Kasumi-1 (cell line): ENCODE measurements at regions not wholly inside any gene's neighbourhood (a gene's known extent, or its start where the extent isn't known, plus 50 kb on each side); places are given as distances from the start of the nearest gene placed in this dataset.

Source experiments
- DNase-seq, 2 experiments: peaks; one replicate each; lab custom pipeline; 2025; lab: John Stamatoyannopoulos, UW

DNA sequence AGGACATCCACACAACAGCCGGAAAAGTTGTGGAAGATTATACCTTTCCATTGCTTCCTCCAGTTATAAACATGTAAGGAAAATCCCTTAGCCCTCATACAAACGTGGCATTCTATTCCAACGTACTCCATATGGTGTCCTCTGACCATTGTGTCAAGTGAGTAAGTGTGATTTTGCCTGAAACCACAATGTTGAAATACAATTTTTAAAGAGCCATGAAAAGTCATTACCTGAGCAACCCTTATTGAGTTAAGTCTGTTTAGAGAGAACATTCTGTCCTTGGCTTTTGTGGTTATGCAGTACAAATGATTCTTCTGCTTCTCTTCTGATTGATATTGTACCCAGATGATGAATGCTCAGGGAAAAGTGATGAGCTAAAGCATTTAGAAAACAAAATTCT, 530.1 kb downstream of the HAO1 start:
- DNase-seq = no peak

DNA sequence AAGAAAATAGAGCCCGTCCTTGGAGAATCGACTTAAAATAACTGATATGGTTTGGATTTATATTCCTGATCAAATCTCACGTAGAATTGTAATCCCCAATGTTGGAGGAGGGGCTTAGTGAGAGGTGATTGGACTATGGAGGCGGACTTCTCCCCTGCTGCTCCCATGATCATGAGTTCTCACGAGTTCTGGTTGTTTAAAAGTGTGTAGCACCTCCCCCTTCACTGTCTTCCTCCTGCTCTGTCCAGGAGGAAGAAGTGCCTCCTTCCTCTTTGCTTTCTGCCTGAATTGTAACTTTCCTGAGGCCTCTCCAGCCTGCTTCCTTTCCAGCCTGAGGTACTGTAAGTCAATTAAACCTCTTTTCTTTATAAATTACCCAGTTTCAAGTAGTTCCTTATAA, 529.2 kb downstream of the HAO1 start:
- DNase-seq = no peak

DNA sequence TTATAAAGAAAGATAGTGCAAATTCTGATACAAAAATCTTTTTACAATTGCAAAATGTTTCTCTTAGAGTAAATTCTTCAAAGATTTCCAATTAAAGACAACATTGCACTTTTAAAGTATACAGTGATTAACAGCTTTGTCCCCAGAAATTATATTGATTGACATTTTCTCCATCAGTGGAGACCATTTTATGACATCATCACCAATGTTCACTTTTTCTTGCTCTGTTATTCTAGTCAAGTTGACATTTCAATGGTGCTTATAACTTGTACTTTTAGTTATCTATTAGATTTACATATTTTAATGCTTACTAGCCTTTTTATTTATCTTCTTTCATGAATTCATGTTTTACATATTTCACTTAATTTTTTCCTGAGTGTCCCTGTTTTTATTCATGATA, 524.8 kb downstream of the HAO1 start:
- DNase-seq = no peak

DNA sequence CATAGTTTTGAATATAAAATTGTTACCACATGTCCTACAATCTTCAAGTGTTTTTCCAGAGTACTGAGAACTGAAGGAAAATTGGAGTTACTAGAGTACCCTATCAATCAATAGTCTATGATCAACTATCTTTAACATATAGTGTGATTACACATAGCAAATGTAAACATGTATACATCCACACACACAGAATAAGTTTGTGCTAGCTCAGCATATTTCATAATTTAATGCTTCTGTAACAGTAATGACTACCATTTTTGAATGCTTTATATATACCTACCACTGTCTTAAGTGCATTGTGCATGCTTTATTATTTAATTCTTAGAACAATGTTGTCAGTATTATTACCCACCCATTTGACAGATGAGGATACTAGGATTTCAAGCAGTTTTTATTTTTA, 523.9 kb downstream of the HAO1 start:
- no peak for DNase-seq

DNA sequence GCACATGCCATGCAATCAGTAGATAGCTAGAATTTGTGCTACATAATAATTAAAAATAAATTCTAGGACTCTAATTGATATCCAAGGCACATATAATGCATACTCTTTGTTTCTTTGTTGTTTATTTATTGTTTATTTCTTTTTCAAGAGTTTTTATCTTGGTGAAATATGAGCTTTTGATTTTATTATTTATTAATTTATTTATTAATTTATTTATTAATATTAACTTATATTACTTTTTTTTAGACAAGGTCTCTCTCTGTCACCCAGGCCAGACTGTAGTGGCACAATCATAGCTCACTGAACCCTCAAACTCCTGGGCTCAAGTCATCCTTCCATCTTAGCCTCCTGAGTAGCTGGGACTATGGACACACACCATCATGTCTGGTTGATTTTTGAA, 519.9 kb downstream of the HAO1 start:
- DNase-seq = no peak

DNA sequence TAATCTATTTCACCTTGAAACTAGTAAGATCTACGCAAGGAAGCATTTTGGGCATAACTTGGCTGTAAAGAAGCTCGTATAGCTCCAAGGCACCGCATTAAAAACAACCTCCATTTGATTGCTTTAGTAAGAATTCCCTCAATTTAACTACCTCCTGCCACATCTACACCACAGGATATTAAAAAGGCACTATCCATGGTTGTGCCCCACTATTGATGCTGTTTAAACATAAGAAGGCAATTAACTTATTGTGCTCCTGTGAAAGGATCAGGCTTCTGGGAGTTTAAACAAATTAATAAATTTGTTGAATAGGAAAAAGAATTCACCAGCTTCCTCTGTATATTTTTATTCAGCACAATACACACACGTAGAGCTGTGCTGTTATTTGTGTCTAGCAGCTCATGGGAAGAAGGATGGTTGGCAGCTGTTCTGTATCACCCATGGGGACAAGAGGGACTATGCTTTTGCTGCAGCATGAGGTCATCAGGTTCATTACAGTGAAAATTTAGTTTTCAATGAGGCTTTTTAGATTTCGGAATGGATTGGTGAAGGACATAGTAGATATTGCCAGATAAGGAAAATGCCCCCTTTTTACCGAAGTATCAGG, 513.3 kb downstream of the HAO1 start:
- DNase-seq = no peak

DNA sequence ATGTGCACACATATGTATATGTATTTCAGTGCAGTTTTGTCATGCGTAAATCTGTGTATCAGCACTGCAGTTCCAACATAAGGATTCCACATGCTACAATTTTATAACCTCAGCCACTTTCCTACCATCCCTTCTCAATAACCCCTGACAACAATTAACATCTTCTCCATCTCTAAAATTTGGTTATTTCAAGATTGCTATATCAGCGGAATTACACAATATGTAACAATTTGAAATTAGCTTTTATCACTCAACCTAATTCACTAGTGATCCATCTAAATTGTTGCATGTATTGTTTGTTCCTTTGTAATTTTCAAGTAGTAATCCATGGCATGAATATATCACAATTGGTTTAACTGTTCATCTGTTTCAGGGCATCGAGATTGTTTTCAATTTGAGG, 511.3 kb downstream of the HAO1 start:
- no peak for DNase-seq

DNA sequence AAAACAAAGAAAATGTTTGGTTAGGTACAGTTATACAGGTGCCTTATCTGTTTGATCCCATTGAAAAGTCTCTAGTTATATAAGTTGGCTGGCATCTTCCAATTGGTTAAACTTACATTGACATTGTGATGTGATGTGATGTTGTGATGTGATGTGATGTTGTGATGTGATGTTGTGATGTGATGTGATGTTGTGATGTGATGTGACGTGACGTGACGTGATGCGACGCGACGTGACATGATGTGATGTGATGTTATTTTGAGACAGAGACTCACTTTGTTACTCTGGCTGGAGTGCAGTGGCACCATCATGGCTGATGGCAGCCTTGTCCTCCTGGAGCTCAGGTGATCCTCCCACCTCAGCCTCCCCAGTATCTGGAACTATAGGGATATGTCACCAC, 507.6 kb downstream of the HAO1 start:
- no peak for DNase-seq

DNA sequence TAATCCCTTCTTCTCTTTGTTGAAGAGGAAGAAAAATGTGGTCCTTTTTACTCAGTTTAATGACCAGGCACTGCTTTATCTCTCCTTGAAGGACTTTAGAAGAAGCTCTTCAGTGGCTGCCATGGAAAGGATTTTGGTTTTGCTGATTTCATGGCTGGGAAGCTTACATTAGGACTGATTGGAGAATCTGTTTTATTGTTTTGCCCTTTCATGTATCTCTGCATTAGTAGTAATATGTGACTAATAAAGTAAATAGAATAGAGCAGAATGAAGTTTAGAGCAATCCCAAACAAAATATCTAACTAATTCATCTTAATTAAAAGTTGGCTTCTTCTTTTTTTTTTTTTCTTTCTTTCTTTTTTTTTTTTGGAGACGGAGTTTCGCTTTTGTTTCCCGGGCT, 502.9 kb downstream of the HAO1 start:
- no peak for DNase-seq

DNA sequence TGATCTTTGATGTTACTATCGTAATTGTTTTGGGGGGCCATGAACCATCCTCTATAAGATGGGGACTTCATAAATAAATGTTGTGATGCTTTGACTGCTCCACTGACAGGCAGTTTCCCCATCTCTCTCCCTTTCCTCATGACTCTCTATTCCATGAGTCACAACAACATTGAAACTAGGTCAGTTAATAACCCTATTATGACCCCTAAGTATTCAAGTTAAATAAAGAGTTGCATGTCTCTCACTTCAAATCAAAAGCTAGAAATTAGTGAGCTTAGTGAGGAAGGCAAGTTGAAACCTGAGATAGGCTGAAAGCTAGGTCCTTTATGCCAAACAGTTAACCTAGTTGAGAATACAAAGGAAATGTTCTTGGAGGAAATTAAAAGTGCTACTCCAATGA, 491.0 kb downstream of the HAO1 start:
- DNase-seq = no peak

DNA sequence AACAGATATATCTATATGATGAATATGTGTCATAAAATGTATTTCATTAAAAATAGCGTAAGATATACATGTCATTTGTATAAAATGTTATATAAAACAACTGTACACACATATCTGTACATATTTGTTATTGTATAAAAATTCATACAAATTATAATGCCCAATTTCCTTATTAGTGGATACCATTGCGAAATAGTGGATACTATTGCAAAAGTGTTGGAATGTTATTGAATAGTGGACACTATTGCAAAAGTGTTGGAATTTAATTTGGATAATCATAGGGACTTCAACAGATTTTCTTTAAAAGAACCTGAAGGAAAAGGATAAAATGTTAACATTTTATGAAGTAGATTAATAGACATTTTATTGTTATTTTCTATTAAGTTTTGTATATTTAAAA, 487.4 kb downstream of the HAO1 start:
- DNase-seq = no peak

DNA sequence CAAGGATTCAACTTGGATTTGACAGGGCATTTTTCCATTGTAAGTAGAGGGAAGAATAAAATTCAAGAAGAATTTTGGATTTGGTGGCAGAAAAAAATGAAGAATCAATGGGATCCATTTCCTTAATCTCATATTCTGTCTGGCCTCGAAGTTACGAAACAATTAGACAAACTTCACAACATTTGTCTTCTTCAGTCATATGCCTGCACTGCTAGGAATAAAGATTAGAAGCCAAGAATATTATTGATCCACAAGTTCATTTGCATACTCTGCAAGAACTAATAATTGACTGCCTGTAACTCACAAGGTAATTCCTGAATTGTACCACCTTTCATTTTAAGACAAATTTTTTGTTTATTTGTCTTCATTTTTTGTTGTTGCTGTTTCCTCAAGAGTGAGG, 486.2 kb downstream of the HAO1 start:
- DNase-seq = no peak

DNA sequence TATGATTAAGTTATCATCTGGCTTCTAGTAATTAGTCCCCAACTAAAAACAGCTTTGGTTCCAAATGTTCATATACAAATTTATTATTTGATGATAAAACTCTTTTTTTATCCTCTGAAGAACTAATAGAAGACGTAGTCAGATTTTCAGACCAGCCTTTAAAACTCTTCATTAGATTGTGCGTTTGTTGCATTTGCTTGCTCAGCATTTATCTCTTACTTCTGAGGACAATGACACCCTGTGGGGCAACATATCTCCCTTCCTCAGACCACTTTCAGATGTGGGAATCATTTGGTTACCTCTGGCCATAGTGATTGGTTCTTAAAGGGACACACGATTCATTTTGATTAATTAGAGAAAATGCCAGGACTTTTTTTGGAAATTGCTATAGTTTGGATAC, 481.8 kb downstream of the HAO1 start:
- no peak for DNase-seq

DNA sequence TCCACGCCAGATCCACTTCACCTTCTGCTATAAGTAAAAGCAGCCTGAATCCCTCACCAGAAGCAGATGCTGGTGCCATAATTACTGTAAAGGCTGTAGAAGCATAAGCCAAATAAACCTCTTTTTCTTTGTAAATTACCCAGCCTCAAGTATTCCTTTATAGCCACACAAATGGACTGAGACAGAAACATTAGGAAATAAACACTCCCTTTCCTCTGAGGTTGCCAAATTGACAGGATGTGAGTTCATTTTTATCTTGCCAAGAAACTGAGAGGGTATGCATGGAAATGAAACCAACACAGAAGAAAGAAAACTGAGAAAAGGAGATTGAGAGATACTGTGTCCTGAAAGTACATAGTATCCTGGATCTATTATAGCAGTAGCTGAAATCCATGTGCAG, 481.2 kb downstream of the HAO1 start:
- no peak for DNase-seq

DNA sequence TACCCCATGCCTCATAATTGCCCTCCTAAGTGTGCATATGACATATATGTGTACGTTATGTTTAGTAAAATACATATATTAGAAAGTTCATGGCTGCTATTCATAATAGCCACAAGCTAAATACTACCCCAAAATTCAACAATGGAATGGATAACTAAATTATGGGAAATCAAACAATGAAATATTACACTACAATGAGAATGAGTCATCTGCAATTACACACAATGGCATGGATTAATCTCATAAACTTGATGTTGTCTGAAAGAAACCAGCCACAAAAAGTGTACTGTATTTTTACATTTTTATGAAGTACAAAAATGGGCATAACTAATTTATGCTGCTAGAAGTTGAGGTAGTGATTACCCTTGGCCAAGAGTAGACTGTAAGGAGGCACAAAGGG, 477.0 kb downstream of the HAO1 start:
- no peak for DNase-seq

DNA sequence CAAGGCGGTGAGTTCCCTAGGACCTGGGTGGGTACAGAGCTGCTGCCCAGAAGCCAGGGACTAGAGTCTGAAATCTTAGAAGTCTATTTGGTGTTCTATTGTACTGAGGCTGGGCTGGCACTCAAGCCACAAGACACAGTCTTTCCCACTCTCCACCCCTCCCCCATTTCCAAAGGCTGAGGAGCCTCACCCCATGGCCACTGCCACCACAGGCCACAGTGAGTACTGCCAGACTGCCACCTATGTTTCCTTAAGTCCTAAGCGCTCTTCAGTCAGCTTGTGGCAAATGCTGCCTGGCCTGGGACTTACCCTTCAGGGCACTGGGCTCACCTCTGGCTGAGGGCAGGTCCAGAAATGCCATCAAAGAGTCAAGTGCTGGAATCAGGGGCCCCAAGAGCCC, 469.3 kb downstream of the HAO1 start:
- no peak for DNase-seq

DNA sequence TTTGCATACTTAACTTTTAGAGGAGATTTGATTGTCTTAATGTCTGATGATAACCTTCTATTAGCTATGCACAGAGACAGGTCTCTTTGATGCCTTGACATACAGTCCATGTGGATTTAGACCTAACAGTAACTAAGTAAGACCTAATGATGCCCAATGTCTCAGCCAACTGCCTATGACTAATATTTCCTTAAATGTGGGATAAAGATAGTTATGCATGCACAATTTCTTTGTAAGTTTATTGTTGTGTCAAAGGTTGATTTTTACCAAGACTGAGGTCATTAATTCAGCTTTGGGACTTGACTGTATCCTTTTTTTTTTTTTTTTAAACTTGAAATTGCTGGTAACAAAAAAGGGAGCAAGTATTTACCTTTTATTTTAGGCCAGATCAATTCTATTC, 450.0 kb downstream of the HAO1 start:
- DNase-seq = no peak

DNA sequence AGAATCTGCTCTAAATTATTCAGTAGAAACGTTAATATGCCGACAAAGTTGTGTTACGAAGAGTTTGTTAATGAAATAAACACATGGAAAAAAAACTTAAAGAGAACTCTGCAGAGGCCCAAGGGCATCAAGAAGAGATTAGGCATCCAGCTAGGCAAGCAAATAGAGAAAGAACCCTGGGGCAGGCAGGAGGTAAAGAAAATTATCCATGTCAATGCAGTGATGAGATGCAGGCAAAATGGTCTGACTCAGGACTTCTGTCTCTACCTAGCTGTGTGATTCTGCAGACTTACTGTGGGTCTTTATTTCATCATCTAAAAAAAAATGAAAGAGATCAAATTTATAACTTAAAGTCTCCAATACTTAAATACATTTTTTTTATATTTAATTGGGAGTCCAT, 448.0 kb downstream of the HAO1 start:
- DNase-seq = no peak

DNA sequence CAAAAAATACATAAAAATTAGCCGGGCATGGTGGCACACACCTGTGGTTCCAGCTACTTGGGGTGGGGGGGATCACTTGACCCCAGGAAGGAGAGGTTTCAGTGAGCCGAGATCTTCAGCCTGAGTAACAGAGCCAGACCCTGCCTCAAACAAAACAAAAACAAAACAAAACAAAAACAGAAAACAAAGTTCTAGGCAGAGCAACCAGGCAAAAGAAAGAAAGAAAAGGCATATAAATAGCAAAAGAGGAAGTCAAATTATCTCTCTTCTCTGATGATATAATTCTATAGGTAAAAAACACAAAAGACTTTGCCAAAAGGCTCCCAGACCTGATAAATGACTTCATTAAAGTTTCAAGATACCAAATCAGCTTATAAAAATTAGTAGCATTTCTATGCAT, 446.9 kb downstream of the HAO1 start:
- DNase-seq = no peak

DNA sequence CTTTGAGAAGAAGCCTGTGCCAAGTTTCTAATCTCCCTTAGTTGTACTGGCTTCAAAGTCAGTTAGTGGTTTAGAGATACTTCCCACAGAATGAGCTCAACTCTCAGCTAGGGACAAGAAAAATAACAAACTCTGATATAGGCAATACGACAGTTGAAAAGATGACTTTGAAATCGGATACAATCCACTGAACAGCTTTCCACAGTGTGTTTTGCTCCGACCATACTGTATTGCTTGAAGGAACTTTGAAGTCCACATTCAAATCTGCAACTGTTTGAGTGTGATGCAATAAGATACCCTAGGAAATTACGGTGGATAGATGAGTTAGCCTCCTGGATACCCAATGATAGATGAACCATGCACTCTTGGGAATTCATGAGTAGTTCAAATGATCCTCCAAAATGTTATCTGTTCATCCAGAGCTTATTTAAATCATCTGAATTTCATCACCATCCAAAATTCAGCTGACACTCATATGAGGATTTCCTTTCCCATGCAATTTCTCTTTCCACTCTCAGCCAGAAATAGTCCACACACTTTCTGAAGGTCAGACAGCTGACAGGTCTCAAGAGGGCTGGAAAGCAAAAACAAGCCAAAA, 443.8 kb downstream of the HAO1 start:
- no peak for DNase-seq

DNA sequence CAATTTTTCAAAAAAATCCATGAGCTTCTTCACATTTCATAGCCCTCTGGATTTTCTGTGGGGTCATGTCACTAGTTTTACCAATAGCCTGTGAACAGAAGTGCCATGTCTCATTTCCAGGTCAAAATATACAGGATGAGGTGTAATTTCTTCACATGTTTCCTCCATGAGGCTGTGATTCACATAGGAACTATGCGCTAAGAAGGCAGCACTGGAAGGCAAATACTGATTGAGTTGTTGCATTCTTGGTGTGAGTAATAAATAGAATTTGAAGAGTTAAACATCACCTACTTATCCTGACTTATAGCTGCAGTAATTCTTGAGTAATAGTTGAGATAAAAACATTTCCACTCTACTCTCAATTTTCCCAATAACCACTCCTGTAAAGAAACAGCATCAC, 442.3 kb downstream of the HAO1 start:
- DNase-seq = no peak

DNA sequence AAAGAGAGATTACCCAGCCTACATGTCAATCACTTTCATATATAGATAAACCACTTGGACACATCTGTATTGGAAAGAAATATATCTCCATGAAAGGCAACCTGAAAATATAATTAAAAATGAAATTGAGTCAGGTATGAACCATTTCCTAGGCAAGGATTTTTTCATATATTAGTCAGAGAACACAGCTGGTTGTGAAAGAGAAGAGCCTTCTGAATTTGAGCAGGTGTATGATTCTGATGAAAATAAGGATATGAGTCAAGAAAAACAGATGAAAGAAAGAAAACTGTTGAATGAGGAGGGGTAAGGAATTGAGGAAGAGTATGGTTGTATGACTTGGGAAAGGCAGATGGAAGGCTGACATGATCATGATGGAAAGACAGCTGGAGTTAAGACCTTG, 441.1 kb downstream of the HAO1 start:
- DNase-seq = no peak

DNA sequence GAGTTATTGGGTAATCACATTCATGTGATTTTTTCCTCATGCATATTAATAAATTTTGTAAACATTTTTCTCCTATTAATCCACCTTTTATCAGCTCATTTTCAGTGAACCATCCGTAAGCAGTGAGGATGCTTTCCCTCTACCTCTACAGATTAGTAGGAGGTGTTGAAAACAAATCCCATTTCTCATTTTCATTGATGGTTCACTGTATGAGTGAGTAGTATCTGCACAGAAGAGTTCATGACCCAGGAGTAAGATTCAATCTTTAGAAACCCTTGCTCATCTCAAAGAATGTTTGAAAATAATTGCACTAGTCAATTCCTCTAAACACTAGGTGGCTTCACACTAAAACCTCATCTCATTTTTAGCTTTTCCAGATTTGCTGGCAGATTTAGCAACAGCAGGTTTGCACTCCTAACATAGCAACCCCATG, 440.0 kb downstream of the HAO1 start:
- no peak for DNase-seq

DNA sequence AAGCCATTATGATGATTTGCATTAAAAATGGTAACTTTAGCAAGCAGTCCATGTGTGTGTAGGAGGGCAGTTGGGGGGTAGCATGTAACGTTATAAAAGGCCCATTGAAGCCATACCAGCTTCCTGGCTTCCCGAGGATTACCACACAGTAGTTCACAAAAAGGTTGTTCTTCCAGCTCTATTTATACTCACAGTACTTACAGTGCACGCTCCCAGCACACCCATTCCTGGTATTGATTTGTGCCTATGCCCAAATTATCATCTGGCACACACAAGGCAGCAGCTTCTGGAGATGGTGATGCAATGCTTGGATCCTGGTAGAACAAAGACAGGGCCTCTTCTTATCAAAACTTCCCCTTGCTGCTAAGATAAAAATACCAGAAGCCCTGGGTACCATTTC, 436.8 kb downstream of the HAO1 start:
- DNase-seq = no peak
